Sigmoid colon (tissue), 3 donors: ENCODE measurements at regions not wholly inside any gene's neighbourhood (a gene's known extent, or its start where the extent isn't known, plus 50 kb on each side); places are given as distances from the start of the nearest gene placed in this dataset.

ENCODE experiments used
- CTCF ChIP-seq, 4 experiments: fragments of 450-650 bp in 3 of 4; fragments of 200-600 bp in 1 of 4; IDR thresholded peaks; one replicate each; pipeline ENCODE4 v1.5.1; 2016 to 2019; ENCODE audit warnings: antibody characterized with exemption in 4 of 4, mild to moderate bottlenecking in 3 of 4, moderate library complexity in 2 of 4
- POLR2A ChIP-seq, 2 donors: fragments of 450-650 bp; IDR thresholded peaks; one replicate each; pipeline ENCODE4 v1.6.1; 2016; ENCODE audit warnings: antibody characterized with exemption in 2 of 2, mild to moderate bottlenecking in 2 of 2, moderate library complexity in 2 of 2

DNA sequence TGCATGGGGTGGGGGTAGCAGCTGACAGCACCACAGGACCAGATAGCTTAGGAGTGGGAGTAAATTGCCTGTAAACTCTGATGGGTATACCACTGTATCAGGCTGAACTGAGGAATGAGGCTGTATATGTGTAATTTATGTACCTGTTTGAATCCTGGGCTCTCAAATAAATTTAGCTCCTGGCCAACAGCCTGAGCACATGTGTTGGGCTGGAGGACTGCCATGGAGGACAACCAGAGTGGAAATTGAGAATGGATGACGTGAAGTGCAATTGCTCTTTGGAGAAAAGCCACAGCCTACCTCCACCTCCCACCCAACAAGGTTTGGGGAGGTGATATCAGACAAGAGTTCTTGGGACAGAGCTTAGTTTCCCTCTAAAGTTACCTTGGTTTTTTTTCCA is 328.6 kb upstream of the PROK2 start:
- TF ChIP-seq POLR2A (IDR thresholded peaks at IDR 0.05), result no peak
- no peak for TF ChIP-seq CTCF (IDR thresholded peaks at IDR 0.05)
